Endothelial cell (in vitro differentiated cells): ENCODE measurements at regions not wholly inside any gene's neighbourhood (a gene's known extent, or its start where the extent isn't known, plus 50 kb on each side); places are given as distances from the start of the nearest gene placed in this dataset.

Experiments
- DNase-seq: peaks from one replicate; pipeline ENCODE4 v3.0.0; 2021; ENCODE audit warnings: low spot score
- H3K27ac Mint-ChIP-seq: one replicate; pipeline ENCODE4 v1.8.0; 2021; ENCODE audit warnings: mixed read lengths, inconsistent platforms; ENCODE audit not compliant: unreplicated experiment
- H3K27me3 Mint-ChIP-seq: one replicate; pipeline ENCODE4 v1.8.0; 2021; ENCODE audit warnings: mild to moderate bottlenecking, moderate library complexity, mixed read lengths, inconsistent platforms; ENCODE audit not compliant: unreplicated experiment
- H3K36me3 Mint-ChIP-seq: one replicate; pipeline ENCODE4 v1.8.0; 2021; ENCODE audit warnings: mild to moderate bottlenecking, low read depth, mixed read lengths, inconsistent platforms; ENCODE audit not compliant: unreplicated experiment
- H3K4me1 Mint-ChIP-seq: one replicate; pipeline ENCODE4 v1.8.0; 2021; ENCODE audit warnings: mild to moderate bottlenecking, mixed read lengths, inconsistent platforms; ENCODE audit not compliant: unreplicated experiment
- H3K4me3 Mint-ChIP-seq: one replicate; pipeline ENCODE4 v1.8.0; 2021; ENCODE audit warnings: mild to moderate bottlenecking, mixed read lengths, inconsistent platforms; ENCODE audit not compliant: unreplicated experiment
- H3K9me3 Mint-ChIP-seq: one replicate; pipeline ENCODE4 v1.8.0; 2021; ENCODE audit warnings: mixed read lengths, inconsistent platforms; ENCODE audit not compliant: unreplicated experiment
- CTCF ChIP-seq: fragments of 200-600 bp; sonication (generic); IDR thresholded peaks from one replicate; pipeline ENCODE4 v1.5.0; 2021; ENCODE audit warnings: antibody characterized with exemption; ENCODE audit not compliant: unreplicated experiment

- no peaks in the 10 kb centered on the region for H3K36me3 Mint-ChIP-seq
- TF ChIP-seq CTCF, result no peak
- DNase-seq, result no peak
- H3K27ac Mint-ChIP-seq, result no peak overlapping the region
- no peaks in the 10 kb centered on the region for H3K4me1 Mint-ChIP-seq
- no peaks in the 10 kb centered on the region for H3K9me3 Mint-ChIP-seq
- no peaks in the 10 kb centered on the region for H3K27me3 Mint-ChIP-seq
- H3K4me3 Mint-ChIP-seq, result no peak overlapping the region
Observed at GRCh38 chr15:38904298-38904697, 339.7 kb upstream of the RASGRP1 start.

DNA sequence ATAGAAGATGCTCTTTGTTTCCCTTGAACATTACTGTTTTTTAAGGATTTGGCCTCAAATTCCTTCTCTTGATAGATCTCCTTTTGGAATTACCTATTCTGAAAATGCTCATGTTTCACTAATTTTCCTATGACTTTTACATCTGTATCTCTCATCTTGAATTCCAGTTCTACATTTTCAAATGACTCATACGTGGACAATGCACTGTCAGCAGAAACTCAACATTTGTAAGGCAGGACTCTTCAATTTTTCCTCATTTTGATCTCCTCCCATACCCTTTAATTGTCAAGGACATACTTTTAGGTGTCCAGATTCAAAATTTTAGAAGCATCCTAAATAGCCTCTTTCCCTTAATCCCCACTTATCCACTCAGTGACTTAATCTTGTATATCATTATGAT, 341.0 kb upstream of the RASGRP1 start:
- Mint-ChIP-seq H3K36me3 (no peaks in the 10 kb centered on the region), H3K27ac (no peak overlapping the region)

DNA sequence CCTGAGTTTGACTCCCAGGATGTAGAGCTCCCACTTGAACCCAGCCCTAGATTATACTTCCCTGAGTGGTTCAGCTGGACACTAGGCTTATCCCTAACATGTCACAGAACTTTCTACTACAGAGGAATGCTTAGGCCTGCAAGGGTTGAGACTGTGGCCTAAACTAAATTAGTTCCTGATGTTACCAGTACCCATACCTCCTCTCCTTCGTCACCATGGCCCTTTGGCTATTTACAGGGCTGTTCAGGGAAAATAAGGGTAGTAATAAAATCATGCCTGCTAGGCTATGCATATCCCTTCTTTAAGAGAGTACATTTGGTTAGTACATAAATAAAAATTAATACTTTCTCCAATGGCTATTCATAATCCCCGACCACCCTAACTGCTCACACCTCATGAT, 356.4 kb upstream of the RASGRP1 start:
- no peak for DNase-seq
- Mint-ChIP-seq H3K27ac (no peak overlapping the region), H3K9me3 (no peaks in the 10 kb centered on the region), H3K27me3 (no peaks in the 10 kb centered on the region), H3K4me1 (no peaks in the 10 kb centered on the region), H3K4me3 (no peak overlapping the region), H3K36me3 (no peaks in the 10 kb centered on the region)
- no peak for TF ChIP-seq CTCF

More for the DNA sequence above, 341.0 kb upstream of the RASGRP1 start:
- Mint-ChIP-seq H3K4me1 (no peaks in the 10 kb centered on the region), H3K9me3 (no peaks in the 10 kb centered on the region), H3K4me3 (no peak overlapping the region), H3K27me3 (peaks cover 1% of the 10 kb centered on the region)
- no peak for TF ChIP-seq CTCF
- no peak for DNase-seq

DNA sequence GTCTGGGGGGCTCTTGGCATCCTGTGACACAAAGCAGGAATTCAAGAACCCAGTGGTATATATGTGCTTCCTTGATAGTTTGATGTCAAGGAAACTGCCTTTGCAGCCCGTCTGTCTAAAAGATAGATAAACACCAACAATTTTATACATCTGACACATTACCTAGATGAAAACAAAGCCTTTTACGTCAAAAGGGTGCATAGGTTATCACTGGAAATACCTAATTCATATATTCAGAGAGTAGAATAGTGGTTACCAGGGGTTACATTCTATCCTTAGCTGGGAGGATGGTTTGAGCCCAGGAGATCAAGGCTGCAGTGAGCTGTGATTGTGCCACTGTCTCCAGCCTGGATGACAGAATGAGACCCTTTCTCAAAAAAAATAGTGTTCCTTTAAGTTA, 356.9 kb upstream of the RASGRP1 start:
- Mint-ChIP-seq H3K27me3 (peaks cover 2% of the 10 kb centered on the region), H3K36me3 (no peaks in the 10 kb centered on the region), H3K27ac (no peak overlapping the region), H3K4me1 (no peaks in the 10 kb centered on the region), H3K4me3 (no peak overlapping the region), H3K9me3 (no peaks in the 10 kb centered on the region)
- no peak for TF ChIP-seq CTCF
- DNase-seq, result no peak

DNA sequence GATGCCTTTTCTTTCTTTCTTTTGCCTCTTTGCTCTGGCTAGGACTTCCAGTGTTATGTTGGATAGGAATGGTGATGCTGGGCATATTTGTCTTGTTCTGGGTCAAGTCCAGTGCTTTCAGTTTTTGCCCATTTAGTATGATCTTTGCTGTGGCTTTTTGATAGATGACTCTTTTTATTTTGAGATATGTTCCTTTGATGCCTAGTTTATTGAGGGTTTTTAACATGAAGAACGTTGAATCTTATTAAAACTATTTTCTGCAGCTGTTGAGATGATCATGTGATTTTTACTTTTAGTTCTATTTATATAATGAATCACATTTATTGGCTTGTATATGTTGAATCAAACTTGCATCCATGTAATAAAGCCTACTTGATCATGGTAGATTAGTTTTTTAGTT, 363.8 kb upstream of the RASGRP1 start:
- Mint-ChIP-seq H3K27ac (no peak overlapping the region), H3K9me3 (no peaks in the 10 kb centered on the region), H3K27me3 (peaks cover 2% of the 10 kb centered on the region), H3K4me1 (peaks cover 5% of the 10 kb centered on the region), H3K4me3 (no peak overlapping the region), H3K36me3 (no peaks in the 10 kb centered on the region)
- no peak for TF ChIP-seq CTCF
- DNase-seq, result no peak
